ENCODE measurements at regions not wholly inside any gene's neighbourhood (a gene's known extent, or its start where the extent isn't known, plus 50 kb on each side); places are given as distances from the start of the nearest gene placed in this dataset.

- DNase-seq (ENCODE audit: insufficient read length, low spot score) (no peak), FAIRE-seq (no peak)
- TF ChIP-seq CTCF (IDR thresholded peaks at IDR 0.05; ENCODE audit: insufficient read depth, missing control alignments), result no peak
Observed at GRCh38 chr5:145708169-145708568, 127.0 kb downstream of the PRELID2 start.

GRCh38 chr5:145704724-145705123, 130.4 kb downstream of the PRELID2 start:
- TF ChIP-seq CTCF (IDR thresholded peaks at IDR 0.05; ENCODE audit: insufficient read depth, missing control alignments), result no peak
- no peak for DNase-seq (ENCODE audit: insufficient read length, low spot score)
- no peak for FAIRE-seq

GRCh38 chr5:145703856-145704255, 131.3 kb downstream of the PRELID2 start:
- no peak for DNase-seq (ENCODE audit: insufficient read length, low spot score)
- TF ChIP-seq CTCF (IDR thresholded peaks at IDR 0.05; ENCODE audit: insufficient read depth, missing control alignments), result no peak
- FAIRE-seq, result no peak

- DNase-seq (ENCODE audit: insufficient read length, low spot score), result no peak
- TF ChIP-seq CTCF (IDR thresholded peaks at IDR 0.05; ENCODE audit: insufficient read depth, missing control alignments), result peak; percentile 6
Observed at GRCh38 chr5:145701404-145701803, 133.7 kb downstream of the PRELID2 start.

GRCh38 chr5:145699846-145700245, 135.3 kb downstream of the PRELID2 start:
- TF ChIP-seq CTCF (IDR thresholded peaks at IDR 0.05; ENCODE audit: insufficient read depth, missing control alignments), result no peak
- DNase-seq (ENCODE audit: insufficient read length, low spot score), result no peak
- no peak for FAIRE-seq

More at GRCh38 chr5:145701404-145701803, 133.7 kb downstream of the PRELID2 start:
- FAIRE-seq, result no peak

- DNase-seq (ENCODE audit: insufficient read length, low spot score) (no peak), FAIRE-seq (no peak)
- peak; percentile 50 for TF ChIP-seq CTCF (IDR thresholded peaks at IDR 0.05; ENCODE audit: insufficient read depth, missing control alignments)
Observed at GRCh38 chr5:145697251-145697990, 137.7 kb downstream of the PRELID2 start.

- FAIRE-seq (no peak), DNase-seq (ENCODE audit: insufficient read length, low spot score) (no peak)
- TF ChIP-seq CTCF (IDR thresholded peaks at IDR 0.05; ENCODE audit: insufficient read depth, missing control alignments), result no peak
Observed at GRCh38 chr5:145689235-145689634, 145.9 kb downstream of the PRELID2 start.
